Stromal cell of bone marrow (primary cell): ENCODE measurements at regions not wholly inside any gene's neighbourhood (a gene's known extent, or its start where the extent isn't known, plus 50 kb on each side); places are given as distances from the start of the nearest gene placed in this dataset.

ENCODE experiments used
- DNase-seq: peaks from one replicate; pipeline ENCODE4 v3.0.0-alpha.2; 2012; ENCODE audit warnings: low read depth

GRCh38 chr7:10122551-10123100 lies 851.0 kb upstream of the PHF14 start:
- no peak for DNase-seq

- DNase-seq = no peak
These were observed 844.9 kb upstream of the PHF14 start for GRCh38 chr7:10128748-10129147.

GRCh38 chr7:10138087-10138854 lies 835.4 kb upstream of the PHF14 start:
- DNase-seq = no peak

GRCh38 chr7:10146271-10146670 lies 827.4 kb upstream of the PHF14 start:
- no peak for DNase-seq

GRCh38 chr7:10156972-10157371 lies 816.7 kb upstream of the PHF14 start:
- no peak for DNase-seq

- DNase-seq = no peak
These were observed 791.7 kb upstream of the PHF14 start for GRCh38 chr7:10181996-10182395.

GRCh38 chr7:10192074-10192473 lies 781.6 kb upstream of the PHF14 start:
- no peak for DNase-seq

- no peak for DNase-seq
These were observed 768.0 kb upstream of the PHF14 start for GRCh38 chr7:10205696-10206095.

GRCh38 chr7:10210000-10210399 lies 763.7 kb upstream of the PHF14 start:
- DNase-seq = no peak

- no peak for DNase-seq
These were observed 762.7 kb upstream of the PHF14 start for GRCh38 chr7:10211016-10211415.

- DNase-seq = no peak
These were observed 761.8 kb upstream of the PHF14 start for GRCh38 chr7:10211861-10212260.

GRCh38 chr7:10212649-10213048 lies 761.0 kb upstream of the PHF14 start:
- no peak for DNase-seq

GRCh38 chr7:10216462-10216861 lies 757.2 kb upstream of the PHF14 start:
- no peak for DNase-seq

GRCh38 chr7:10221084-10221483 lies 752.6 kb upstream of the PHF14 start:
- no peak for DNase-seq

GRCh38 chr7:10222976-10223375 lies 750.7 kb upstream of the PHF14 start:
- no peak for DNase-seq

GRCh38 chr7:10225275-10225674 lies 748.4 kb upstream of the PHF14 start:
- DNase-seq = no peak

GRCh38 chr7:10237306-10237705 lies 736.4 kb upstream of the PHF14 start:
- DNase-seq = peak; percentile 8

GRCh38 chr7:10238641-10239040 lies 735.0 kb upstream of the PHF14 start:
- no peak for DNase-seq

GRCh38 chr7:10239695-10240345 lies 733.9 kb upstream of the PHF14 start:
- DNase-seq = no peak

- no peak for DNase-seq
These were observed 728.3 kb upstream of the PHF14 start for GRCh38 chr7:10245406-10245805.

GRCh38 chr7:10257438-10257837 lies 716.2 kb upstream of the PHF14 start:
- no peak for DNase-seq

GRCh38 chr7:10266976-10267375 lies 706.7 kb upstream of the PHF14 start:
- no peak for DNase-seq

- no peak for DNase-seq
These were observed 705.6 kb upstream of the PHF14 start for GRCh38 chr7:10268034-10268433.

GRCh38 chr7:10282909-10283308 lies 690.8 kb upstream of the PHF14 start:
- DNase-seq = no peak
